ENCODE measurements at regions not wholly inside any gene's neighbourhood (a gene's known extent, or its start where the extent isn't known, plus 50 kb on each side); places are given as distances from the start of the nearest gene placed in this dataset.

DNA sequence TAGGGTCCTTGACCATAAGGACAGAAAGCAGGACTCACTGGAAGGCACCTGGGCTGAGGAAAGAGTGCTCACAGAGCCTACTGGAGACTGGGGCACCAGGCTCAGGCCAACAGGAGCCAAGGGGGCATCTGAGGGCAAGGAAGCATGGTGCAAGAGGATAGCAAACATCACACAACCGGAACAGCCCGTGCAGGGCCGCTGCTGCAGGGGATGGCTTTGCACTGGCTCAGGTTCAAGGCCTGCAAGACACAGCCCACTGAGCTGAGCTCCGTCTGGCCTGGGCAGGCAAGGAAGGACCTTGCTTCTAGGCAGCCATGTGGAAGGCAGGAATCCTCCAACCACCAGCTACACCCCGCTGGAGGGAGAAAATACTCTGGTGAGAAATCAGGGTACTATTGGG is 59.8 kb upstream of the KIF26B start:
- H3K27ac ChIP-seq = no peak overlapping the region
- TF ChIP-seq, protein P1, sequence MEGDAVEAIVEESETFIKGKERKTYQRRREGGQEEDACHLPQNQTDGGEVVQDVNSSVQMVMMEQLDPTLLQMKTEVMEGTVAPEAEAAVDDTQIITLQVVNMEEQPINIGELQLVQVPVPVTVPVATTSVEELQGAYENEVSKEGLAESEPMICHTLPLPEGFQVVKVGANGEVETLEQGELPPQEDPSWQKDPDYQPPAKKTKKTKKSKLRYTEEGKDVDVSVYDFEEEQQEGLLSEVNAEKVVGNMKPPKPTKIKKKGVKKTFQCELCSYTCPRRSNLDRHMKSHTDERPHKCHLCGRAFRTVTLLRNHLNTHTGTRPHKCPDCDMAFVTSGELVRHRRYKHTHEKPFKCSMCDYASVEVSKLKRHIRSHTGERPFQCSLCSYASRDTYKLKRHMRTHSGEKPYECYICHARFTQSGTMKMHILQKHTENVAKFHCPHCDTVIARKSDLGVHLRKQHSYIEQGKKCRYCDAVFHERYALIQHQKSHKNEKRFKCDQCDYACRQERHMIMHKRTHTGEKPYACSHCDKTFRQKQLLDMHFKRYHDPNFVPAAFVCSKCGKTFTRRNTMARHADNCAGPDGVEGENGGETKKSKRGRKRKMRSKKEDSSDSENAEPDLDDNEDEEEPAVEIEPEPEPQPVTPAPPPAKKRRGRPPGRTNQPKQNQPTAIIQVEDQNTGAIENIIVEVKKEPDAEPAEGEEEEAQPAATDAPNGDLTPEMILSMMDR (IDR thresholded peaks at IDR 0.05) = no peak
- no peak for TF ChIP-seq POLR2AphosphoS5 (IDR thresholded peaks at IDR 0.05; ENCODE audit: insufficient read depth in 1 of 2, low read depth in 1 of 2)
- TF ChIP-seq POLR2A (IDR thresholded peaks at IDR 0.05) = no peak
- H3K36me3 ChIP-seq = peaks cover 0 to 4% of the 10 kb centered on the region in 2 donors
- H3K4me1 ChIP-seq = no peaks in the 10 kb centered on the region
- no peaks in the 10 kb centered on the region for H3K9me3 ChIP-seq
- intact Hi-C loops (cut with DNase I) = no loop called here
- no peak for DNase-seq (ENCODE audit: extremely low spot score in 2 of 2)
- no peak overlapping the region for H3K4me3 ChIP-seq
- H3K27me3 ChIP-seq = no peaks in the 10 kb centered on the region

GRCh38 chr1:245094092-245094491 is 60.7 kb upstream of the KIF26B start:
- Histone ChIP-seq H3K36me3 (peaks cover 0 to 4% of the 10 kb centered on the region in 2 donors), H3K9me3 (no peaks in the 10 kb centered on the region), H3K27ac (no peak overlapping the region), H3K27me3 (no peaks in the 10 kb centered on the region), H3K4me3 (no peak overlapping the region), H3K4me1 (no peaks in the 10 kb centered on the region)
- TF ChIP-seq POLR2A (IDR thresholded peaks at IDR 0.05) (no peak), POLR2AphosphoS5 (IDR thresholded peaks at IDR 0.05; ENCODE audit: insufficient read depth in 1 of 2, low read depth in 1 of 2) (no peak)
- TF ChIP-seq, protein P1 (IDR thresholded peaks at IDR 0.05) = no peak
- no peak for DNase-seq (ENCODE audit: extremely low spot score in 2 of 2)
- intact Hi-C loops (cut with DNase I) = no loop called here

DNA sequence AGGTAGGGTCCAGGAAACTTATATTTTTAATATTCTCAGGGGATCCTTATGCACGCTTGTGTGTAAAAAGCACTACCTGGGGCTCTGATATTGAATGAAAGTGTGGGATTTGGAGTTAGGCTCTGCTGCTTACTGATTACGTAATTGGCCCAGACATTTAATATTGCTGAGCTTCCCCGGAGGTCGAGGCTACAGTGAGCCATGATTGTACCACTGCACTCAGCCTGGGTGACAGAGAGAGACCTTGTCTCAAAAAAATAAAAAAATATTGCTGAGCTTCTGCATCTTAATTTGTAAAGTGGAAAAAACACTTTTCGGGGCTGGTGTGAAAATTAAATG is 62.2 kb upstream of the KIF26B start:
- H3K27ac ChIP-seq = peak overlapping the region; percentile 9
- H3K4me3 ChIP-seq = no peak overlapping the region
- intact Hi-C loops (cut with DNase I) = no loop called here
- H3K4me1 ChIP-seq = no peaks in the 10 kb centered on the region
- peaks cover 0 to 4% of the 10 kb centered on the region in 2 donors for H3K36me3 ChIP-seq
- H3K9me3 ChIP-seq = no peaks in the 10 kb centered on the region
- DNase-seq (ENCODE audit: extremely low spot score in 2 of 2) = no peak
- H3K27me3 ChIP-seq = no peaks in the 10 kb centered on the region
- TF ChIP-seq POLR2A (IDR thresholded peaks at IDR 0.05) (no peak), POLR2AphosphoS5 (IDR thresholded peaks at IDR 0.05; ENCODE audit: insufficient read depth in 1 of 2, low read depth in 1 of 2) (no peak)
- TF ChIP-seq, protein P1 (IDR thresholded peaks at IDR 0.05) = no peak

GRCh38 chr1:245091818-245092637 is 62.8 kb upstream of the KIF26B start:
- TF ChIP-seq POLR2AphosphoS5 (IDR thresholded peaks at IDR 0.05; ENCODE audit: insufficient read depth in 1 of 2, low read depth in 1 of 2) = peak; percentile 31 to 68
- TF ChIP-seq, protein P1 (IDR thresholded peaks at IDR 0.05) = no peak
- Histone ChIP-seq H3K4me1 (no peaks in the 10 kb centered on the region), H3K27ac (peak overlapping the region; percentile 9), H3K4me3 (no peak overlapping the region), H3K9me3 (no peaks in the 10 kb centered on the region), H3K36me3 (peaks cover 0 to 4% of the 10 kb centered on the region in 2 donors), H3K27me3 (no peaks in the 10 kb centered on the region)
- intact Hi-C loops (cut with DNase I) = no loop called here
- no peak for DNase-seq (ENCODE audit: extremely low spot score in 2 of 2)

DNA sequence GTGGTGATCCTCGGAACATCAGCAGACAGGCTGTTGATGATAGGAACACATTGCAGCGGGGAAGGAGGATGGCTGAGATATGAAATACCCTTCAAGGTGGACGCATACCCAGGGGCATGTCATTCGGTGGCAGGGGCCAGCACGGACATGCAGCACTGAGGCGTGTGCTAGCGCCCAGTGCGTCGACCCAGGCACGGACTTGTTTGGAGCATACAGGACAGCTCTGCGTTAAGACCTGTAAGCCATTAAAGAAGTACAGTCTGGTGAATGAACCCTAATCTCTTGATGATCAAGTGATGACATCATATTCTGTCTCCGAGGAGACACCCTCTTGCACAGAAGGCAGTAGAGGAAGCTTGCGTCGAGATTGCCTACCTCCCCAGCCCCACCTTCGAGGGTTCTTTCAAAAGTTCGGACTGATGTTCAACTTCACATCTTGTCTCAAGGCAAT is 63.6 kb upstream of the KIF26B start:
- no peak for DNase-seq (ENCODE audit: extremely low spot score in 2 of 2)
- no peaks in the 10 kb centered on the region for H3K4me1 ChIP-seq
- H3K27me3 ChIP-seq = no peaks in the 10 kb centered on the region
- H3K9me3 ChIP-seq = no peaks in the 10 kb centered on the region
- no peak overlapping the region for H3K4me3 ChIP-seq
- H3K36me3 ChIP-seq = peaks cover 0 to 4% of the 10 kb centered on the region in 2 donors
- H3K27ac ChIP-seq = no peak overlapping the region
- intact Hi-C loops (cut with DNase I) = no loop called here
- TF ChIP-seq POLR2AphosphoS5 (IDR thresholded peaks at IDR 0.05; ENCODE audit: insufficient read depth in 1 of 2, low read depth in 1 of 2) (no peak), POLR2A (IDR thresholded peaks at IDR 0.05) (no peak)
- TF ChIP-seq, protein P1 (IDR thresholded peaks at IDR 0.05) = no peak
